GM23338 (cell line): ENCODE measurements at regions not wholly inside any gene's neighbourhood (a gene's known extent, or its start where the extent isn't known, plus 50 kb on each side); places are given as distances from the start of the nearest gene placed in this dataset.

Source experiments
- ATAC-seq: fragments of 200-7000 bp; cut with Tn5 transposase; 3 replicates; pipeline ENCODE4 v1.9.1; 2020
- DNase-seq: peaks from one replicate; pipeline ENCODE4 v3.0.0-alpha.2; 2015; ENCODE audit warnings: low spot score
- H2AFZ ChIP-seq: fragments of 200-600 bp; sonication (generic); 2 replicates; pipeline ENCODE4 v1.8.0; 2016; ENCODE audit warnings: antibody characterized with exemption, mild to moderate bottlenecking, moderate library complexity
- H3F3A ChIP-seq: fragments of 200-600 bp; sonication (generic); replicated peaks from 2 replicates; pipeline ENCODE4 v1.8.0; 2017; ENCODE audit warnings: antibody characterized with exemption, mixed run types, low read depth
- H3K27ac ChIP-seq: fragments of 200-600 bp; sonication (generic); 2 replicates; pipeline ENCODE4 v1.6.1; 2016; ENCODE audit warnings: low read depth
- H3K27me3 ChIP-seq: fragments of 200-600 bp; sonication (generic); 2 replicates; pipeline ENCODE4 v1.8.0; 2016; ENCODE audit warnings: mild to moderate bottlenecking, mixed run types, moderate library complexity; ENCODE audit not compliant: insufficient read depth
- H3K36me3 ChIP-seq: fragments of 200-600 bp; sonication (generic); 2 replicates; pipeline ENCODE4 v1.8.0; 2016; ENCODE audit warnings: mild to moderate bottlenecking; ENCODE audit not compliant: insufficient read depth
- H3K4me1 ChIP-seq: fragments of 200-600 bp; sonication (generic); 2 replicates; pipeline ENCODE4 v1.8.0; 2016; ENCODE audit warnings: mild to moderate bottlenecking, moderate library complexity; ENCODE audit not compliant: insufficient read depth
- H3K4me2 ChIP-seq: fragments of 200-600 bp; sonication (generic); 2 replicates; pipeline ENCODE4 v1.7.1; 2017; ENCODE audit warnings: mixed run types
- H3K4me3 ChIP-seq: fragments of 200-600 bp; sonication (generic); 2 replicates; pipeline ENCODE4 v1.6.1; 2016; ENCODE audit warnings: mixed run types
- H3K79me2 ChIP-seq: fragments of 200-600 bp; sonication (generic); replicated peaks from 2 replicates; pipeline ENCODE4 v1.8.0; 2017; ENCODE audit warnings: mild to moderate bottlenecking; ENCODE audit not compliant: insufficient read depth
- H3K9me2 ChIP-seq: fragments of 200-600 bp; sonication (generic); 2 replicates; pipeline ENCODE4 v1.8.0; 2017; ENCODE audit not compliant: insufficient read depth
- H4K20me1 ChIP-seq: fragments of 200-600 bp; sonication (generic); replicated peaks from 2 replicates; pipeline ENCODE4 v1.8.0; 2017; ENCODE audit warnings: mild to moderate bottlenecking; ENCODE audit not compliant: insufficient read depth
- H3K27ac Mint-ChIP-seq: 2 replicates; pipeline ENCODE4 v1.8.0; 2020; ENCODE audit warnings: inconsistent platforms, mild to moderate bottlenecking, moderate library complexity, mixed read lengths
- H3K27me3 Mint-ChIP-seq: 3 replicates; pipeline ENCODE4 v1.8.0; 2022; ENCODE audit warnings: low read depth, mild to moderate bottlenecking, moderate library complexity, mixed read lengths, inconsistent platforms; ENCODE audit not compliant: insufficient read depth, poor library complexity
- H3K36me3 Mint-ChIP-seq: 3 replicates; pipeline ENCODE4 v1.8.0; 2021; ENCODE audit warnings: low read depth, mild to moderate bottlenecking, inconsistent platforms, moderate library complexity, mixed read lengths
- H3K4me1 Mint-ChIP-seq: 3 replicates; pipeline ENCODE4 v1.8.0; 2020; ENCODE audit warnings: mild to moderate bottlenecking, inconsistent platforms, mixed read lengths
- H3K4me3 Mint-ChIP-seq: 3 replicates; pipeline ENCODE4 v1.8.0; 2021; ENCODE audit warnings: moderate library complexity, mild to moderate bottlenecking, inconsistent platforms, mixed read lengths
- H3K9me3 Mint-ChIP-seq: 3 replicates; pipeline ENCODE4 v1.8.0; 2020; ENCODE audit warnings: moderate library complexity, mild to moderate bottlenecking, inconsistent platforms, mixed read lengths
- CREB1 ChIP-seq: fragments of 250-450 bp; sonication (Bioruptor Pico); IDR thresholded peaks from 2 replicates; pipeline ENCODE4 v1.5.0; 2020; ENCODE audit warnings: low read depth, mild to moderate bottlenecking, moderate library complexity
- EZH2 ChIP-seq: fragments of 200-600 bp; sonication (generic); IDR thresholded peaks from one replicate; pipeline ENCODE4 v1.8.0; 2017; ENCODE audit warnings: antibody characterized with exemption, mild to moderate bottlenecking, low read depth; ENCODE audit not compliant: unreplicated experiment
- JUNB ChIP-seq: IDR thresholded peaks from one replicate; pipeline ENCODE4 v1.6.1; 2016; ENCODE audit warnings: antibody characterized with exemption; ENCODE audit not compliant: unreplicated experiment
- STAT1 ChIP-seq: IDR thresholded peaks from one replicate; pipeline ENCODE4 v1.6.1; 2016; ENCODE audit warnings: antibody characterized with exemption; ENCODE audit not compliant: unreplicated experiment
- ZNF114 ChIP-seq: fragments of 250-450 bp; sonication (Bioruptor Pico); IDR thresholded peaks from 2 replicates; pipeline ENCODE4 v1.5.0; 2020; ENCODE audit warnings: mild to moderate bottlenecking, moderate library complexity
- TF ChIP-seq, protein P1 (sequence below): IDR thresholded peaks from one replicate; pipeline ENCODE4 v1.6.1; 2018; ENCODE audit warnings: antibody characterized with exemption; ENCODE audit not compliant: unreplicated experiment

- TF ChIP-seq, protein P1, sequence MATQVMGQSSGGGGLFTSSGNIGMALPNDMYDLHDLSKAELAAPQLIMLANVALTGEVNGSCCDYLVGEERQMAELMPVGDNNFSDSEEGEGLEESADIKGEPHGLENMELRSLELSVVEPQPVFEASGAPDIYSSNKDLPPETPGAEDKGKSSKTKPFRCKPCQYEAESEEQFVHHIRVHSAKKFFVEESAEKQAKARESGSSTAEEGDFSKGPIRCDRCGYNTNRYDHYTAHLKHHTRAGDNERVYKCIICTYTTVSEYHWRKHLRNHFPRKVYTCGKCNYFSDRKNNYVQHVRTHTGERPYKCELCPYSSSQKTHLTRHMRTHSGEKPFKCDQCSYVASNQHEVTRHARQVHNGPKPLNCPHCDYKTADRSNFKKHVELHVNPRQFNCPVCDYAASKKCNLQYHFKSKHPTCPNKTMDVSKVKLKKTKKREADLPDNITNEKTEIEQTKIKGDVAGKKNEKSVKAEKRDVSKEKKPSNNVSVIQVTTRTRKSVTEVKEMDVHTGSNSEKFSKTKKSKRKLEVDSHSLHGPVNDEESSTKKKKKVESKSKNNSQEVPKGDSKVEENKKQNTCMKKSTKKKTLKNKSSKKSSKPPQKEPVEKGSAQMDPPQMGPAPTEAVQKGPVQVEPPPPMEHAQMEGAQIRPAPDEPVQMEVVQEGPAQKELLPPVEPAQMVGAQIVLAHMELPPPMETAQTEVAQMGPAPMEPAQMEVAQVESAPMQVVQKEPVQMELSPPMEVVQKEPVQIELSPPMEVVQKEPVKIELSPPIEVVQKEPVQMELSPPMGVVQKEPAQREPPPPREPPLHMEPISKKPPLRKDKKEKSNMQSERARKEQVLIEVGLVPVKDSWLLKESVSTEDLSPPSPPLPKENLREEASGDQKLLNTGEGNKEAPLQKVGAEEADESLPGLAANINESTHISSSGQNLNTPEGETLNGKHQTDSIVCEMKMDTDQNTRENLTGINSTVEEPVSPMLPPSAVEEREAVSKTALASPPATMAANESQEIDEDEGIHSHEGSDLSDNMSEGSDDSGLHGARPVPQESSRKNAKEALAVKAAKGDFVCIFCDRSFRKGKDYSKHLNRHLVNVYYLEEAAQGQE = no peak
- no peak for TF ChIP-seq CREB1 (CRISPR knock-in tag)
Observed at GRCh38 chr2:12127638-12128037, 381.2 kb downstream of the LPIN1 start (continued).

DNA sequence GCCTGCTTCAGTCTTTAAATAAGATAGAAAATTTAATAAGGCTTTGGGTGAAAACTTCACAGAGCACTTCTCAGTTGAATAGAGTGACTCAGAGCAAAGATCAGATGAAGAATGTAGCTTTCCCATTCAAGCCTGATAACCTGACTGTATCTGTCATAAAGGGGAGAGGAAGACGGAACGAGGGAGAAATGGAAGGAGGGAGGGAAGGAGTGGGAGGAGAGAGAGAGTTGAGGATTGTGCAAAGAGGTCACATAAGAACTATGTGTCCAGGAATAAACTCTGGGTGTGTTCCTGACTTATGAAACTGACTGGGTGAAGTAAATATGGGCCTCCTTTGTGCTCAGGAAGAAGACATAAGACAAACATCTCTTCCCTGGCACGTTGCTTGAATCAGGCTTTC lies 385.5 kb downstream of the LPIN1 start:
- H3K4me1 ChIP-seq = no peaks in the 10 kb centered on the region
- no peak for TF ChIP-seq ZNF114 (CRISPR knock-in tag)
- TF ChIP-seq, protein P1 = no peak
- TF ChIP-seq STAT1 = no peak
- H3K27ac ChIP-seq = no peak overlapping the region
- H3K9me2 ChIP-seq = peaks cover 4% of the 10 kb centered on the region; the same call in 1 of the 2 replicates
- Mint-ChIP-seq H3K4me1 (no peaks in the 10 kb centered on the region), H3K9me3 (no peaks in the 10 kb centered on the region), H3K4me3 (no peak overlapping the region), H3K36me3 (no peaks in the 10 kb centered on the region), H3K27me3 (no peaks in the 10 kb centered on the region), H3K27ac (no peak overlapping the region)
- H2AFZ ChIP-seq = no peak overlapping the region
- H3K4me2 ChIP-seq = no peak overlapping the region
- H4K20me1 ChIP-seq = no peaks in the 10 kb centered on the region
- ATAC-seq (no peak), DNase-seq (no peak)
- no peaks in the 10 kb centered on the region for H3K36me3 ChIP-seq
- H3K4me3 ChIP-seq = no peak overlapping the region
- no peaks in the 10 kb centered on the region for H3K79me2 ChIP-seq
- H3K27me3 ChIP-seq = no peaks in the 10 kb centered on the region
- no peaks in the 10 kb centered on the region for H3F3A ChIP-seq

GRCh38 chr2:12141618-12142258 lies 395.3 kb downstream of the LPIN1 start:
- peaks cover 2% of the 10 kb centered on the region; the same call in 1 of the 3 replicates for H3K9me3 Mint-ChIP-seq
- no peaks in the 10 kb centered on the region for H3K4me1 ChIP-seq
- no peak overlapping the region for H3K4me3 Mint-ChIP-seq
- no peak overlapping the region for H2AFZ ChIP-seq
- H3K36me3 Mint-ChIP-seq = no peaks in the 10 kb centered on the region
- H3K27me3 Mint-ChIP-seq = no peaks in the 10 kb centered on the region
- DNase-seq (no peak), ATAC-seq (no peak)
- H3K27ac ChIP-seq = no peak overlapping the region
- H4K20me1 ChIP-seq = no peaks in the 10 kb centered on the region
- H3K79me2 ChIP-seq = no peaks in the 10 kb centered on the region
- no peaks in the 10 kb centered on the region for H3F3A ChIP-seq
- H3K4me1 Mint-ChIP-seq = peaks cover 6% of the 10 kb centered on the region; the same call in 2 of the 3 replicates
- no peak overlapping the region for H3K4me3 ChIP-seq
- no peaks in the 10 kb centered on the region for H3K27me3 ChIP-seq
- H3K4me2 ChIP-seq = no peak overlapping the region
- H3K36me3 ChIP-seq = no peaks in the 10 kb centered on the region
- H3K9me2 ChIP-seq = peaks cover 10% of the 10 kb centered on the region
- H3K27ac Mint-ChIP-seq = no peak overlapping the region
- TF ChIP-seq EZH2 (no peak), JUNB (no peak), CREB1 (CRISPR knock-in tag) (no peak)
